HCT116 (cell line): ENCODE measurements at regions not wholly inside any gene's neighbourhood (a gene's known extent, or its start where the extent isn't known, plus 50 kb on each side); places are given as distances from the start of the nearest gene placed in this dataset.
"Not testable (repeated sequence)": the region's sequence is repeated elsewhere in the genome, so short reads cannot be mapped to it uniquely, and the experiment has no call there.

Experiments
- CTCF ChIP-seq, 3 experiments: fragments of 200-600 bp in 1 of 3; sonication (generic) in 1 of 3; IDR thresholded peaks in 2 of 3; conservative IDR thresholded peaks in 1 of 3; 2 replicates each; pipeline ENCODE4 v1.5.1; 2012 to 2017; ENCODE audit warnings: low read depth in 2 of 3, low read length in 2 of 3, antibody characterized with exemption in 1 of 3, borderline replicate concordance in 1 of 3, control low read depth in 1 of 3, mild to moderate bottlenecking in 1 of 3, mixed read lengths in 1 of 3, mixed run types in 1 of 3, moderate library complexity in 1 of 3; ENCODE audit not compliant: insufficient read depth in 1 of 3
- EGR1 ChIP-seq: IDR thresholded peaks from 2 replicates; pipeline ENCODE4 v1.6.1; 2012; ENCODE audit warnings: low read depth
- EZH2 ChIP-seq: fragments of 200-600 bp; sonication (generic); IDR thresholded peaks from 2 replicates; pipeline ENCODE4 v1.6.1; 2017; ENCODE audit warnings: antibody characterized with exemption, mixed run types
- JUND ChIP-seq: IDR thresholded peaks from 2 replicates; pipeline ENCODE4 v1.6.1; 2012
- MAX ChIP-seq: IDR thresholded peaks from 2 replicates; pipeline ENCODE4 v1.6.1; 2012
- POLR2A ChIP-seq: IDR thresholded peaks from 2 replicates; pipeline ENCODE4 v1.7.0; 2011; ENCODE audit warnings: borderline replicate concordance; ENCODE audit not compliant: insufficient read depth, insufficient read length; ENCODE audit errors: extremely low read depth
- REST ChIP-seq: IDR thresholded peaks from 2 replicates; pipeline ENCODE4 v1.6.1; 2012; ENCODE audit warnings: low read depth
- SIN3A ChIP-seq: IDR thresholded peaks from 2 replicates; pipeline ENCODE4 v1.6.1; 2012; ENCODE audit warnings: low read depth
- ZNF274 ChIP-seq: fragments of 200-500 bp; sonication (Bioruptor generic); IDR thresholded peaks from 2 replicates; pipeline ENCODE4 v1.6.1; 2014; ENCODE audit warnings: mild to moderate bottlenecking, low read depth, low read length, inconsistent platforms
- TF ChIP-seq, protein P1 (sequence below): IDR thresholded peaks from 2 replicates; pipeline ENCODE4 v1.6.1; 2012

- TF ChIP-seq, protein P1, sequence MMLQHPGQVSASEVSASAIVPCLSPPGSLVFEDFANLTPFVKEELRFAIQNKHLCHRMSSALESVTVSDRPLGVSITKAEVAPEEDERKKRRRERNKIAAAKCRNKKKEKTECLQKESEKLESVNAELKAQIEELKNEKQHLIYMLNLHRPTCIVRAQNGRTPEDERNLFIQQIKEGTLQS: not testable (repeated sequence)
- TF ChIP-seq CTCF (IDR thresholded peaks at IDR 0.05 in 2 of 3, conservative IDR thresholded peaks at IDR 0.05 in 1 of 3; ENCODE audit: borderline replicate concordance in 1 of 3, insufficient read depth in 1 of 3, low read depth in 2 of 3, low read length in 2 of 3): peak in 1 of 3 experiments; percentile 29; a peak in 2 of 6 replicates
- not testable (repeated sequence) for TF ChIP-seq MAX, REST, EZH2, SIN3A, ZNF274, EGR1, POLR2A, JUND
These were observed 1100.7 kb downstream of the TMEM121 start for GRCh38 chr14:106626942-106627588.
